ENCODE measurements at regions not wholly inside any gene's neighbourhood (a gene's known extent, or its start where the extent isn't known, plus 50 kb on each side); places are given as distances from the start of the nearest gene placed in this dataset.
"Not testable (repeated sequence)": the region's sequence is repeated elsewhere in the genome, so short reads cannot be mapped to it uniquely, and the experiment has no call there.

GRCh38 chr3:35908366-35909232, 269.3 kb downstream of the ARPP21 start:
- no peaks in the 10 kb centered on the region for H3K4me1 ChIP-seq
- H3K36me3 ChIP-seq, result no peaks in the 10 kb centered on the region
- H3K9me3 ChIP-seq, result no peaks in the 10 kb centered on the region
- TF ChIP-seq CTCF (IDR thresholded peaks at IDR 0.05) (peak in 2 of 3 donors; percentile 36), POLR2AphosphoS5 (IDR thresholded peaks at IDR 0.05) (no peak), POLR2A (IDR thresholded peaks at IDR 0.05) (no peak)
- intact Hi-C loops (cut with DNase I; ENCODE audit: low total_unique reads), result no loop called here
- H3K27ac ChIP-seq, result no peak overlapping the region
- H3K27me3 ChIP-seq, result no peaks in the 10 kb centered on the region
- H3K4me3 ChIP-seq, result no peak overlapping the region
- DNase-seq (ENCODE audit: low spot score in 2 of 2), result no peak

GRCh38 chr3:35919160-35919559, 279.8 kb downstream of the ARPP21 start:
- no peaks in the 10 kb centered on the region for H3K4me1 ChIP-seq
- intact Hi-C loops (cut with DNase I; ENCODE audit: low total_unique reads), result no loop called here
- H3K27ac ChIP-seq, result no peak overlapping the region
- no peaks in the 10 kb centered on the region for H3K36me3 ChIP-seq
- no peaks in the 10 kb centered on the region for H3K9me3 ChIP-seq
- no peak for DNase-seq (ENCODE audit: low spot score in 2 of 2)
- TF ChIP-seq POLR2A (IDR thresholded peaks at IDR 0.05) (no peak), CTCF (IDR thresholded peaks at IDR 0.05) (no peak), POLR2AphosphoS5 (IDR thresholded peaks at IDR 0.05) (no peak)
- H3K4me3 ChIP-seq, result no peak overlapping the region
- no peaks in the 10 kb centered on the region for H3K27me3 ChIP-seq

GRCh38 chr3:35921718-35922117, 282.4 kb downstream of the ARPP21 start:
- no peak for TF ChIP-seq CTCF (IDR thresholded peaks at IDR 0.05)
- TF ChIP-seq POLR2A (IDR thresholded peaks at IDR 0.05), result no peak
- TF ChIP-seq POLR2AphosphoS5 (IDR thresholded peaks at IDR 0.05), result no peak
- no peak overlapping the region for H3K4me3 ChIP-seq
- no peaks in the 10 kb centered on the region for H3K36me3 ChIP-seq
- no peaks in the 10 kb centered on the region for H3K27me3 ChIP-seq
- H3K27ac ChIP-seq, result no peak overlapping the region
- intact Hi-C loops (cut with DNase I; ENCODE audit: low total_unique reads), result loop anchor here (10.0 kb wide), 1 partner anchor 383 kb away; no protein-coding TSS in a partner anchor
- H3K9me3 ChIP-seq, result no peaks in the 10 kb centered on the region
- DNase-seq (ENCODE audit: low spot score in 2 of 2), result no peak
- no peaks in the 10 kb centered on the region for H3K4me1 ChIP-seq

- not testable (repeated sequence) for H3K4me3 ChIP-seq; H3K27ac ChIP-seq; H3K9me3 ChIP-seq; H3K4me1 ChIP-seq; DNase-seq (ENCODE audit: low spot score in 2 of 2); H3K27me3 ChIP-seq; H3K36me3 ChIP-seq
- intact Hi-C loops (cut with DNase I; ENCODE audit: low total_unique reads), result loop anchor here (10.0 kb wide), 1 partner anchor 381 kb away; no protein-coding TSS in a partner anchor
Measured at GRCh38 chr3:35924070-35924469, 284.7 kb downstream of the ARPP21 start.

GRCh38 chr3:35927441-35927840, 288.1 kb downstream of the ARPP21 start:
- no peaks in the 10 kb centered on the region for H3K36me3 ChIP-seq
- no peak for DNase-seq (ENCODE audit: low spot score in 2 of 2)
- TF ChIP-seq POLR2A (IDR thresholded peaks at IDR 0.05), result no peak
- TF ChIP-seq POLR2AphosphoS5 (IDR thresholded peaks at IDR 0.05), result no peak
- no peak for TF ChIP-seq CTCF (IDR thresholded peaks at IDR 0.05)
- H3K9me3 ChIP-seq, result no peaks in the 10 kb centered on the region
- no peak overlapping the region for H3K27ac ChIP-seq
- intact Hi-C loops (cut with DNase I; ENCODE audit: low total_unique reads), result loop anchor here (10.0 kb wide), 1 partner anchor 377 kb away; no protein-coding TSS in a partner anchor
- H3K4me3 ChIP-seq, result no peak overlapping the region
- H3K27me3 ChIP-seq, result no peaks in the 10 kb centered on the region
- H3K4me1 ChIP-seq, result no peaks in the 10 kb centered on the region
